D341Med (cell line): ENCODE measurements at regions not wholly inside any gene's neighbourhood (a gene's known extent, or its start where the extent isn't known, plus 50 kb on each side); places are given as distances from the start of the nearest gene placed in this dataset.
A peak's percentile ranks its signal among the peaks of the same experiment; 100 is the strongest.
"Not testable (repeated sequence)": the region's sequence is repeated elsewhere in the genome, so short reads cannot be mapped to it uniquely, and the experiment has no call there.

Experiments used
- DNase-seq: peaks from one replicate; pipeline ENCODE4 v3.0.0; 2012; ENCODE audit warnings: low spot score

GRCh38 chr11:129699711-129700304 is 115.8 kb upstream of the TMEM45B start:
- peak; percentile 12 for DNase-seq

GRCh38 chr11:129700701-129701100 is 114.9 kb upstream of the TMEM45B start:
- DNase-seq = peak; percentile 5

GRCh38 chr11:129701706-129702105 is 113.9 kb upstream of the TMEM45B start:
- DNase-seq = peak; percentile 14

- peak; percentile 6 for DNase-seq
Observed at GRCh38 chr11:129702410-129703398, 112.9 kb upstream of the TMEM45B start.

DNA sequence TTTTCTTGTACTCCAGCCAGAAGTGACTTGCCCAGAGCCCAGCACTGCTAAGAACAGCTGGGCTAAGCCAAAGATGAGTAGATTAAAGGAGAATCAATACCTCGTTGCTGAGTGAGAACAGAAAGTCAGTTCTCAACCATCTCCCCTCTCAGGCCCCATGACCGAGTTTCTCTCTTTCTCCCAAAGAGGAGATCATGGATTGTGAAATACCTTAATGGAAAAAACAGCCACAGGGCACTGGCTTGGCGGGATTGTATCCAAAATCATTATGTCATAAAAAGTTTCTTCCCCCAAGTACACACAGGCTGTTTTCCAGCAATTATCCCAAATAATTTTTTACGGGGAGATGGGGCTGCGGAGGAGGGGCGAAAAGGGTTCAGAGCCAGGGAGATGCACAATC is 111.8 kb upstream of the TMEM45B start:
- DNase-seq = peak; percentile 4

DNA sequence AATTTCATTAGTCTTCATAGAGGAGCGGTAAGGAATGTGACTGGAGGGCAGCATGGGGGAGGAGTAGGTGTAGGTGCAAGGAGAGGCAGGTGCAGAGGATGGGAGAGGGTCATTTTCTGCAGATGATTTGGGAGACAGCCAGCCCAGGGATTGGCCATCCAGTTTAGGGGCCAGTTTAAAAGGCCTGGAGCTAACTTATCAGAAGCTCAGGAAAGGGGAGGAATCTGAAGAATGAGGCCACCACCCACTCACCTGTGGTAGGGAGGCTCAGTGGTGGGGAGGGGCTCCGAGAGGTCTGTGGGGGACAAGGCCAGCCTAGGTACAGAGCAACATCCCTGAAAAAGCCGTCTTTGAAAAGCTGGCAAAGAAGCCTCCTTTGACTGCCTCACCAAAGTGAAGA is 110.8 kb upstream of the TMEM45B start:
- no peak for DNase-seq

- no peak for DNase-seq
Observed at GRCh38 chr11:129705341-129705740, 110.3 kb upstream of the TMEM45B start.

GRCh38 chr11:129705933-129706332 is 109.7 kb upstream of the TMEM45B start:
- no peak for DNase-seq

DNA sequence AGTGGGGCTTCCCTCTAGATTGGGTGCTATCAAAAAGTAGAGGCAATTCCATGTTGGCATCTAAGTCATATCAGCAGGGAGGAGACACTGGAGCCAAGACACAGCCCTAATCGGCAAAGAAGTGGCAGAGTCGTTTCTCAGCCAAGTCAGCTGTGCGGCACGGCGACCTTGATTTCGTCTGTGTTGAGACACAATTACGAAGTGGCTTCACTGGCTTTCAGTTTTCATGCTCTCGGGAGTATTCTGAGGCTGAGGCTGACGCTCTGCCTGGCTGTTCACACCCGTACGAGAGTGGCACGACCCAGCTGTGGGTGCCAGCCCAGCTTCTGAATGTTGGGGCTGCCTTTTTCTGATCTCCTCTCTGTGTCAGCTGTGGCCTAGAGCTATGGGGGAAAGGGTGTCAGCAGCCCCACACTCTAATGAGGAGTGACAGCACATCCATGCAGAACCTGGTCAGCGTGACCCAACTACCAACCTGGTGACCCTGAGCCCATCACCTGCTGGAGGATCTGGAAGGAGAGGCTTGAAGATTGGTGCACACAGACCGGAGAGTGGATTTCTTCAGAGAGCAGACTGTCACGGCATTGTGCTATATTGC is 105.7 kb upstream of the TMEM45B start:
- no peak for DNase-seq

DNA sequence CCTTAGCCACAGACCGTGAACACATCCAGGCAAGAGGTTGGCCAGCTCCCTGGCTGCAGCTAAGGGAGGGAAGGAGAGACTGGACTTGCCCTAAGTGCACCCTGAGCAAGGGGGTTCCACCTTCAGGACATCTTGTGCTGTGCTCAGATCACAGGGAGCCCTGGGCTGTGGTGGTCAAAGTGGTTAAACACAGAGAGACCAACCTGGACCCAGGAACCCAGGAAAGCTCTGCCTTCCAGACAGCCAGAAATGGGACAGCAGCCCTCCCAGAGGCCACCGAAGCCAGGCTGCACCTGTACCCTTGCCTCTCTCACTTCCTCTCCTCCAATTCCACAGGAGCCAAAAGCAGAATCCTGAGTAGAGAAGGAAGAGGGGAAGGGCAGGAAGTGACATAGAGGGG is 105.2 kb upstream of the TMEM45B start:
- no peak for DNase-seq

DNA sequence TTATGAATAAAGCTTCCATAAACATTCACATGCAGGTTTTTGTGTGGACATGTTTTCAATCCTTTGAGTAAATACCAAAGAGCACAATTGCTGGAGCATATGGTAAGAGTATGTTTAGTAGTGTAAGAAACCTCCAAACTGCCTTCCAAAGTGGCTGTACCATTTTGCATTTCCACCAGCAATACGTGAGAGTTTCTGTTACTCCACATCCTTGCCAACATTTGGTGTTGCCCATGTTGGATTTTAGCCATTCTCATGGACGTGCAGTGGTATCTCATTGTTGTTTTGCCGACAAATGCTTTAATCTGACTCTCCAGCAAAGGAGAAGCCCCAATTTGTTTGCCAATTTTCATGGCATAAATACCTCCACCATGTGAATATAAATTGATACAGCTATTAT is 103.9 kb upstream of the TMEM45B start:
- no peak for DNase-seq

DNA sequence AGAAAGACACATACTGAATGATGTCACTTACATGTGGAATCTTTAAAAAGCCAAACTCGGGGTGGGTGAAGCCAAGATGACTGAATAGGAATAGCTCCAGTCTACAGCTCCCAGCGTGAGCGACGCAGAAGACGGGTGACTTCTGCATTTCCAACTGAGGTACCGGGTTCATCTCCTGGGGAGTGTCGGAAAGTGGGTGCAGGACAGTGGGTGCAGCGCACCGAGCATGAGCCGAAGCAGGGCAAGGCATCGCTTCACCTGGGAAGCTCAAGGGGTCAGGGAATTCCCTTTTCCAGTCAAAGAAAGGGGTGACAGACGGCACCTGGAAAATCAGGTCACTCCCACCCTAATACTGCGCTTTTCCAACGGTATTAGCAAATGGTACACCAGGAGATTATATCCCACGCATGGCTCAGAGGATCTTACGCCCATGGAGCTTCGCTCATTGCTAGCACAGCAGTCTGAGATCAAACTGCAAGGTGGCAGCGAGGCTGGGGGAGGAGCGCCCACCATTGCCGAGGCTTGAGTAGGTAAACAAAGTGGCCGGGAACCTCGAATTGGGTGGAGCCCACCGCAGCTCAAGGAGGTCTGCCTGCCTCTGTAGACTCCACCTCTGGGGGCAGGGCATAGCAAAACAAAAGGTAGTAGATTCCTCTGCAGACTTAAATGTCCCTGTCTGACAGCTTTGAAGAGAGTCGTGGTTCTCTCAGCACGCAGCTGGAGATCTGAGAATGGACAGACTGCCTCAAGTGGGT is 103.0 kb upstream of the TMEM45B start:
- DNase-seq = not testable (repeated sequence)

- DNase-seq = no peak
Observed at GRCh38 chr11:129719037-129719436, 96.6 kb upstream of the TMEM45B start.

DNA sequence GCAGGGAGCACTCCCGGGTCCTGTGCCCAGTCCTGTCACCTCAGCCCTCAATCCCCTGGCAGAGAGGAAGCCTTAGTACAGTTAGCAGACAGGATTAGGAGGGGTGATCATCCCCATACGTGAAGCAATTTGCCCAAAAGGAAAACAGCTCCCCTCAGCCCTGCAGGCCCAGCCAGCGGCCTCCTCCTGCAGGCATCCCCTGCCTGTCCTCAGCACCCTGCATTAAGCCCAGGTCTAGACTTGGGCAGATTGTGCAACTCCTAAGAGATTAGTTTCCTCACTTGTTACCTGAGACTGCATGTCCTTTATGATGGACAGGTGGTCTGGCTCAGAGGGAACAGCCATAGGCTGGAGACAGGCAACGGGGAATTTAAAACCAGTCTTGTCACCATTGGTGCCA is 95.5 kb upstream of the TMEM45B start:
- DNase-seq = no peak

DNA sequence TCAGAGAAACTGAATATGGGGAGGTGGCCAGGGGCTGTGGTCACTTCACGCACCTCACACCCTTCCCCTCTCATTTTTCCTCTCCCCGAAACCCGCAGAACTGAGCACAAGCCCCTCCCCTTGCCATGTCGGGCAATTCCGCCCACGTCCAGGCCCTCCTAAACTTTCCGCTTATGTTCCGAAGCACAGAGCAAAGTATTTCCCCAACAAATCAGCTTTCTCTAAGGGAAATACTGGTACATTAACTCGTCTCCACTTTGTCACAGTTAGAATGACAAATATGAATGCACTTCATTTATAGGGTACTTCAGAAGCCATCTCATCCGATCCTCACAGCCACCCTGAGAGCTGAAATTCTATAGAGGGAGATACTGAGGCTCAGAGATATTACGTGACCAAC is 94.7 kb upstream of the TMEM45B start:
- no peak for DNase-seq

DNA sequence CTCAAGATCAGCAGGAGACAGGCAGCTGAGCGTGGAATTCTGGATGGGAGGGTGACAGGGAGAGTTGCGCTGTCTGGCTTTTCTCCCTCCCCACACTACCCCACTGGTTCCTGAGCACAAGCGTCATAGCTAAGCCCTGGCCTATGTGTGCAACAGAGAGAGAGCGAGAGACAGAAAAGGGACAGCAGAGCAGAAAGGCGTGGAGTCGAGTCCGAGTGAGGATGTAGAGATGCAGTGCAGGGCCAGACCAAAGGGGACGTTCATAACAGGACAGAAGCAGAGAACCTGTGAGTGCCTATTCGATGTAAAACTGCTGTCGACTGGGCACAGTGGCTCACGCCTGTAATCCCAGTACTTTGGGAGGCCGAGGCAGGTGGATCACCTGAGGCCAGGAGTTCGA is 94.0 kb upstream of the TMEM45B start:
- no peak for DNase-seq

DNA sequence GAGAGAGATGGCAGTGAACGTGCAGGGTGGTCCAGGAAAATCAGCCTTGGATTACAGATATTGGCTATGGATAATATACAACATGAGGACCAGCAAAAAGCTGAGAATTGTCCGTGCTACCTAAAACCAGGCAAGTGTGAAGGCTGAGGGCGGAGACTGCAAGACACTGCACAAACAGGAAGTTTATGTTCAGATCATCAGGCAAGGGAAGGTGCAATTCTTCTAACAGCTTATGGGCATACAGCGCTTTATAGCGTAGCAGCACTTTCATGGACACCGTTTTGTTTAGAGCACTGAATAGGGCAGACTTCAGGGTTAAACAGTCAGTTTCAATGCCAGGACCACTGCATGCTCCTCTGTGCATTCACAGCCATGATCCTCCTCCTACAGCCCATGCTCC is 93.1 kb upstream of the TMEM45B start:
- DNase-seq = no peak

DNA sequence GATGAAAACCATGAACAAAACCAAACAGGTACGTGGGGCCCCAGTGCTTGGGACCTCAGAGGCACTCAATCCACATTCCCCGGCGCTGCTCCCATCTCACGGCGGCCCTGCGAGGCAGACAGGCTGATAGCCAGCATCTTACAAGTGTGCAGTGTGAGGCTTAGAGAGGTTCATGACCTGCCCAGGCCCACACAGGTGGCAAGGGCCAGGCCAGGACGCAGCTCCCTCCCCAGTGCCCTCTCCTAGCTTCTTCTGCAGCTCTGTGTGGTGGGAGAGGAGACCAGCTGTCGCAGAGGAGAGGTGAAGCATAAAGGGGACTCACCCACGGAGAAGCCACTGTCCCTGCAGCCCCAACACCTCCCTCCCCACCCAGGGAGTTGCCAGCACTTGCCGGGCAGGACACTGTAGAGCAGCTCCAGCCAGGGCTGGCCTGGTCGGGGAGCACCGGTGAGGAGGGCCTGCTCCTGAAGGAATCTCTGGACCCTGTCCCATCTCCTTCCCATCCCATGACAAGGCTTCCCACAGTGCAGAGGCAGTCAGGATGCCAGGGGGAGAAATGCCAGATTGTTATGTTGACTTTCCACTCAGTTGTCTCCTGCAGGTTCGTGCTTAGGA is 92.4 kb upstream of the TMEM45B start:
- DNase-seq = no peak

GRCh38 chr11:129723761-129724162 is 91.9 kb upstream of the TMEM45B start:
- DNase-seq = no peak

GRCh38 chr11:129724866-129725265 is 90.8 kb upstream of the TMEM45B start:
- DNase-seq = no peak

DNA sequence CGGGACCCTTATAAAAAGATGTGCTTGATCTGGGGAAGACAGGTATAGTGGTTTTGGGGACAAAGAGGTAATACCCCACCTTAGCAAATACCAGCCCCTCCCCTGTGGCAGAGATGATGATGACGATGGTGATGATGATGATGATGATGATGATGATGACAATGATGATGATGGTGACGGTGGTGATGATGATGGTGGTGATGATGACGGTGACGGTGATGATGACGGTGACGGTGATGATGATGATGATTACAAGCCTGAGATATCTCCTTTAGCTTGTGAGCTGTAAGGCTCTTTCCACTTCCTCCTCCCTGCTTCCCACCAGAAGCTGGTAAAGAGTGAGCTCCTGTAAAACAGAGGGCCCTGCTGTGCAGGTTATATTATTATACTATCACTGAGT is 89.5 kb upstream of the TMEM45B start:
- no peak for DNase-seq

DNA sequence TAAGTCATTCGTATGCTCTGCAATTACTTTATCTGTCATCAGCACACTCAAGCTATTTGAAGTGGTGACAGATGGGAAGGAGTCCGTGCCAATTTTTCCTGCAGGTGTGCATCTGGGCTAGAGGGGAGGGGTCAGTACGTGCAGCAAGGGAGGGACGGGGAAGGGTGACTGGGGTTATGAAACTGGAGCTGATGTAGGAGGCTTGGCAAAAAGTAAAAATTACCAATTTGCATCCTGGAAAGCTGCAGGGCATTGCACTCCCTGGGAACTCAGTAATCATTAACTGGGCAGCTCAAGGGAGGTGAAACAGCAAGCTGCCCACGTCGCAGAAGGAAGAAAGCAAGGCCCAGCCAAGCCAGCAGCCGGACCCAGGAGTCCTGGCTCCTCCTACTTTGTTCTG is 87.1 kb upstream of the TMEM45B start:
- DNase-seq = no peak
